ENCODE measurements at regions not wholly inside any gene's neighbourhood (a gene's known extent, or its start where the extent isn't known, plus 50 kb on each side); places are given as distances from the start of the nearest gene placed in this dataset.

GRCh38 chr5:120767178-120767820, 303.2 kb downstream of the PRR16 start:
- no TSS peak for BruUV-seq (replicated peaks)

More at GRCh38 chr5:120767178-120767820, 303.2 kb downstream of the PRR16 start:
- intact Hi-C loops (cut with micrococcal nuclease) = no loop called here
- CTCF ChIA-PET = no interaction called here
- no peak for TF ChIP-seq POLR2AphosphoS5 (IDR thresholded peaks at IDR 0.05; ENCODE audit: low read depth, low read length)
- no peak for TF ChIP-seq CEBPB (IDR thresholded peaks at IDR 0.05; ENCODE audit: low read depth)
- TF ChIP-seq ZBTB33 (IDR thresholded peaks at IDR 0.05; ENCODE audit: extremely low read depth, insufficient replicate concordance, low read length) = no peak
- TF ChIP-seq SRF (IDR thresholded peaks at IDR 0.05; ENCODE audit: low read depth) = no peak
- no peak for TF ChIP-seq EZH2phosphoT487 (IDR thresholded peaks at IDR 0.05; ENCODE audit: borderline replicate concordance)
- TF ChIP-seq CTCF (IDR thresholded peaks at IDR 0.05 in 2 of 3, conservative IDR thresholded peaks at IDR 0.05 in 1 of 3; ENCODE audit: borderline replicate concordance in 1 of 3, insufficient read depth in 1 of 3, low read depth in 2 of 3, low read length in 2 of 3) = no peak
- Histone ChIP-seq H3K36me3 (ENCODE audit: control insufficient read depth in 1 of 2, insufficient read depth in 2 of 2, low read length in 2 of 2) (no peaks in the 10 kb centered on the region), H4K20me1 (ENCODE audit: insufficient read depth) (no peaks in the 10 kb centered on the region), H2AFZ (ENCODE audit: low read depth, low read length, poor library complexity, severe bottlenecking) (no peak overlapping the region), H3K9me2 (ENCODE audit: insufficient read depth) (no peaks in the 10 kb centered on the region), H3K4me3 (replicated peaks in 1 of 2; ENCODE audit: low read depth in 1 of 2, low read length in 2 of 2) (no peak overlapping the region), H3K4me1 (ENCODE audit: control insufficient read depth in 1 of 2, insufficient read depth in 2 of 2, low read length in 2 of 2) (no peaks in the 10 kb centered on the region), H3K9me3 (ENCODE audit: control insufficient read depth in 1 of 2, insufficient read depth in 1 of 2, low read depth in 1 of 2, low read length in 2 of 2) (no peaks in the 10 kb centered on the region), H3K4me2 (ENCODE audit: low read length) (no peak overlapping the region), H3K79me2 (ENCODE audit: insufficient read depth, low read length) (no peaks in the 10 kb centered on the region), H3K9ac (ENCODE audit: low read length) (no peak overlapping the region), H3K27ac (ENCODE audit: low read depth, low read length) (no peak overlapping the region), H3K27me3 (ENCODE audit: insufficient read depth, low read length) (no peaks in the 10 kb centered on the region)
- no peak for DNase-seq (ENCODE audit: low read depth, low spot score)
- RAD21 ChIA-PET (ENCODE audit: low non-redundant PET in 1 of 2, low total read pairs in 2 of 2, uncharacterized antibody in 2 of 2, unreplicated experiment in 2 of 2) = no interaction called here
- POLR2A ChIA-PET = no interaction called here
- no peak for ATAC-seq

Measured in HCT116 (cell line).